K562 (cell line): ENCODE measurements at regions not wholly inside any gene's neighbourhood (a gene's known extent, or its start where the extent isn't known, plus 50 kb on each side); places are given as distances from the start of the nearest gene placed in this dataset.
A peak's percentile ranks its signal among the peaks of the same experiment; 100 is the strongest.

ENCODE experiments used
- CTBP1 ChIP-seq: fragments of 450-650 bp; IDR thresholded peaks from 2 replicates; pipeline ENCODE4 v1.6.1; 2016; ENCODE audit warnings: borderline replicate concordance
- CXXC5 ChIP-seq: fragments of 250-450 bp; sonication (Bioruptor Pico); IDR thresholded peaks from 2 replicates; pipeline ENCODE4 v1.8.0; 2022; ENCODE audit warnings: inconsistent platforms, mild to moderate bottlenecking, moderate library complexity
- DACH1 ChIP-seq: fragments of 450-650 bp; IDR thresholded peaks from 2 replicates; pipeline ENCODE4 v1.6.1; 2018; ENCODE audit not compliant: partially characterized antibody
- DMBX1 ChIP-seq: fragments of 250-450 bp; sonication (Bioruptor Pico); IDR thresholded peaks from 2 replicates; pipeline ENCODE4 v1.8.0; 2022; ENCODE audit warnings: inconsistent platforms, mild to moderate bottlenecking, moderate library complexity, borderline replicate concordance
- ERF ChIP-seq: fragments of 450-650 bp; formaldehyde crosslinking; IDR thresholded peaks from 2 replicates; pipeline ENCODE4 v1.4.0; 2020; ENCODE audit warnings: mild to moderate bottlenecking, mixed read lengths
- ESRRA ChIP-seq: fragments of 450-650 bp; IDR thresholded peaks from 2 replicates; pipeline ENCODE4 v1.6.1; 2014; ENCODE audit warnings: low read depth, mild to moderate bottlenecking, moderate library complexity, borderline replicate concordance
- MNT ChIP-seq, 2 experiments: fragments of 450-650 bp; conservative IDR thresholded peaks; 2 replicates each; pipeline ENCODE4 v1.6.1; 2017; ENCODE audit warnings: mild to moderate bottlenecking in 2 of 2, moderate library complexity in 2 of 2
- PTTG1 ChIP-seq: fragments of 450-650 bp; IDR thresholded peaks from 2 replicates; pipeline ENCODE4 v1.6.1; 2016; ENCODE audit warnings: low read depth, mild to moderate bottlenecking, missing genetic modification characterization, missing compliant biosample characterization
- SMAD4 ChIP-seq: fragments of 250-450 bp; sonication (Bioruptor Pico); conservative IDR thresholded peaks from 2 replicates; pipeline ENCODE4 v1.8.0; 2021; ENCODE audit warnings: inconsistent platforms, mild to moderate bottlenecking, moderate library complexity
- ZNF12 ChIP-seq: sonication (generic); formaldehyde crosslinking; IDR thresholded peaks from 2 replicates; pipeline ENCODE4 v1.4.0; 2020; ENCODE audit warnings: mild to moderate bottlenecking, missing genetic modification reagents
- TF ChIP-seq, protein P1 (sequence below): fragments of 450-650 bp; IDR thresholded peaks from 2 replicates; pipeline ENCODE4 v1.6.1; 2016; ENCODE audit warnings: mild to moderate bottlenecking, moderate library complexity
- TF ChIP-seq, protein P2 (sequence below): sonication (generic); formaldehyde crosslinking; IDR thresholded peaks from 2 replicates; pipeline ENCODE4 v1.8.0; 2022; ENCODE audit warnings: missing genetic modification reagents, mild to moderate bottlenecking, moderate library complexity, borderline replicate concordance
- TF ChIP-seq, protein P3 (sequence below): fragments of 450-650 bp; IDR thresholded peaks from 2 replicates; pipeline ENCODE4 v1.6.1; 2016; ENCODE audit warnings: antibody characterized with exemption

DNA sequence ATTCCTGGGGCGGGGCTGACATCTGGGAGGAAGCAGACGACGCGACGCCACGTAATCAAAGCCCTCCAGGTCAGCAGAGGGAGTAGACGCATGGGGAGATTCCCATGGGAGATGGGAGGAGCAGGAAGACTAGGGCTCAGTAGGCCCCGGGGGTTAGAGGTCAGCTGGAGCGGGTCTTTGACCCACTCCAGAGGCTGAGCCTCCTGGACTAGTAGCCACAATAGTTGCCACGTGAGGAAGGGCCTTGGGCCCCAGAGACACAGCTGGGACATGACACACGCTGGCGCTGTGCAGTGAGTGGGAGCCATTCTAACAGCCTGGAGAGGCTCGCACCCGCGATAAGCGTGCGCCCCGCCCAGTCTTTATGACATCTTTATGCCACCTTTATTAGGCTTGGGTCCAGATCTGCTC lies 95.7 kb upstream of the AMZ2 start (continued):
- TF ChIP-seq, protein P1, sequence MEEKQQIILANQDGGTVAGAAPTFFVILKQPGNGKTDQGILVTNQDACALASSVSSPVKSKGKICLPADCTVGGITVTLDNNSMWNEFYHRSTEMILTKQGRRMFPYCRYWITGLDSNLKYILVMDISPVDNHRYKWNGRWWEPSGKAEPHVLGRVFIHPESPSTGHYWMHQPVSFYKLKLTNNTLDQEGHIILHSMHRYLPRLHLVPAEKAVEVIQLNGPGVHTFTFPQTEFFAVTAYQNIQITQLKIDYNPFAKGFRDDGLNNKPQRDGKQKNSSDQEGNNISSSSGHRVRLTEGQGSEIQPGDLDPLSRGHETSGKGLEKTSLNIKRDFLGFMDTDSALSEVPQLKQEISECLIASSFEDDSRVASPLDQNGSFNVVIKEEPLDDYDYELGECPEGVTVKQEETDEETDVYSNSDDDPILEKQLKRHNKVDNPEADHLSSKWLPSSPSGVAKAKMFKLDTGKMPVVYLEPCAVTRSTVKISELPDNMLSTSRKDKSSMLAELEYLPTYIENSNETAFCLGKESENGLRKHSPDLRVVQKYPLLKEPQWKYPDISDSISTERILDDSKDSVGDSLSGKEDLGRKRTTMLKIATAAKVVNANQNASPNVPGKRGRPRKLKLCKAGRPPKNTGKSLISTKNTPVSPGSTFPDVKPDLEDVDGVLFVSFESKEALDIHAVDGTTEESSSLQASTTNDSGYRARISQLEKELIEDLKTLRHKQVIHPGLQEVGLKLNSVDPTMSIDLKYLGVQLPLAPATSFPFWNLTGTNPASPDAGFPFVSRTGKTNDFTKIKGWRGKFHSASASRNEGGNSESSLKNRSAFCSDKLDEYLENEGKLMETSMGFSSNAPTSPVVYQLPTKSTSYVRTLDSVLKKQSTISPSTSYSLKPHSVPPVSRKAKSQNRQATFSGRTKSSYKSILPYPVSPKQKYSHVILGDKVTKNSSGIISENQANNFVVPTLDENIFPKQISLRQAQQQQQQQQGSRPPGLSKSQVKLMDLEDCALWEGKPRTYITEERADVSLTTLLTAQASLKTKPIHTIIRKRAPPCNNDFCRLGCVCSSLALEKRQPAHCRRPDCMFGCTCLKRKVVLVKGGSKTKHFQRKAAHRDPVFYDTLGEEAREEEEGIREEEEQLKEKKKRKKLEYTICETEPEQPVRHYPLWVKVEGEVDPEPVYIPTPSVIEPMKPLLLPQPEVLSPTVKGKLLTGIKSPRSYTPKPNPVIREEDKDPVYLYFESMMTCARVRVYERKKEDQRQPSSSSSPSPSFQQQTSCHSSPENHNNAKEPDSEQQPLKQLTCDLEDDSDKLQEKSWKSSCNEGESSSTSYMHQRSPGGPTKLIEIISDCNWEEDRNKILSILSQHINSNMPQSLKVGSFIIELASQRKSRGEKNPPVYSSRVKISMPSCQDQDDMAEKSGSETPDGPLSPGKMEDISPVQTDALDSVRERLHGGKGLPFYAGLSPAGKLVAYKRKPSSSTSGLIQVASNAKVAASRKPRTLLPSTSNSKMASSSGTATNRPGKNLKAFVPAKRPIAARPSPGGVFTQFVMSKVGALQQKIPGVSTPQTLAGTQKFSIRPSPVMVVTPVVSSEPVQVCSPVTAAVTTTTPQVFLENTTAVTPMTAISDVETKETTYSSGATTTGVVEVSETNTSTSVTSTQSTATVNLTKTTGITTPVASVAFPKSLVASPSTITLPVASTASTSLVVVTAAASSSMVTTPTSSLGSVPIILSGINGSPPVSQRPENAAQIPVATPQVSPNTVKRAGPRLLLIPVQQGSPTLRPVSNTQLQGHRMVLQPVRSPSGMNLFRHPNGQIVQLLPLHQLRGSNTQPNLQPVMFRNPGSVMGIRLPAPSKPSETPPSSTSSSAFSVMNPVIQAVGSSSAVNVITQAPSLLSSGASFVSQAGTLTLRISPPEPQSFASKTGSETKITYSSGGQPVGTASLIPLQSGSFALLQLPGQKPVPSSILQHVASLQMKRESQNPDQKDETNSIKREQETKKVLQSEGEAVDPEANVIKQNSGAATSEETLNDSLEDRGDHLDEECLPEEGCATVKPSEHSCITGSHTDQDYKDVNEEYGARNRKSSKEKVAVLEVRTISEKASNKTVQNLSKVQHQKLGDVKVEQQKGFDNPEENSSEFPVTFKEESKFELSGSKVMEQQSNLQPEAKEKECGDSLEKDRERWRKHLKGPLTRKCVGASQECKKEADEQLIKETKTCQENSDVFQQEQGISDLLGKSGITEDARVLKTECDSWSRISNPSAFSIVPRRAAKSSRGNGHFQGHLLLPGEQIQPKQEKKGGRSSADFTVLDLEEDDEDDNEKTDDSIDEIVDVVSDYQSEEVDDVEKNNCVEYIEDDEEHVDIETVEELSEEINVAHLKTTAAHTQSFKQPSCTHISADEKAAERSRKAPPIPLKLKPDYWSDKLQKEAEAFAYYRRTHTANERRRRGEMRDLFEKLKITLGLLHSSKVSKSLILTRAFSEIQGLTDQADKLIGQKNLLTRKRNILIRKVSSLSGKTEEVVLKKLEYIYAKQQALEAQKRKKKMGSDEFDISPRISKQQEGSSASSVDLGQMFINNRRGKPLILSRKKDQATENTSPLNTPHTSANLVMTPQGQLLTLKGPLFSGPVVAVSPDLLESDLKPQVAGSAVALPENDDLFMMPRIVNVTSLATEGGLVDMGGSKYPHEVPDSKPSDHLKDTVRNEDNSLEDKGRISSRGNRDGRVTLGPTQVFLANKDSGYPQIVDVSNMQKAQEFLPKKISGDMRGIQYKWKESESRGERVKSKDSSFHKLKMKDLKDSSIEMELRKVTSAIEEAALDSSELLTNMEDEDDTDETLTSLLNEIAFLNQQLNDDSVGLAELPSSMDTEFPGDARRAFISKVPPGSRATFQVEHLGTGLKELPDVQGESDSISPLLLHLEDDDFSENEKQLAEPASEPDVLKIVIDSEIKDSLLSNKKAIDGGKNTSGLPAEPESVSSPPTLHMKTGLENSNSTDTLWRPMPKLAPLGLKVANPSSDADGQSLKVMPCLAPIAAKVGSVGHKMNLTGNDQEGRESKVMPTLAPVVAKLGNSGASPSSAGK = peak; percentile 89
- TF ChIP-seq, protein P2, sequence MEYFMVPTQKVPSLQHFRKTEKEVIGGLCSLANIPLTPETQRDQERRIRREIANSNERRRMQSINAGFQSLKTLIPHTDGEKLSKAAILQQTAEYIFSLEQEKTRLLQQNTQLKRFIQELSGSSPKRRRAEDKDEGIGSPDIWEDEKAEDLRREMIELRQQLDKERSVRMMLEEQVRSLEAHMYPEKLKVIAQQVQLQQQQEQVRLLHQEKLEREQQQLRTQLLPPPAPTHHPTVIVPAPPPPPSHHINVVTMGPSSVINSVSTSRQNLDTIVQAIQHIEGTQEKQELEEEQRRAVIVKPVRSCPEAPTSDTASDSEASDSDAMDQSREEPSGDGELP = peak; percentile 82
- TF ChIP-seq ERF (0 out of 2 replicates have a peak, but pooled peaks have one; percentile 51), PTTG1 (no peak), ESRRA (0 out of 2 replicates have a peak, but pooled peaks have one; percentile 8), CXXC5 (CRISPR knock-in tag) (peak; percentile 52; the same call in 1 of the 2 replicates), CTBP1 (peak; percentile 46; the same call in 1 of the 2 replicates), DACH1 (peak; percentile 45), SMAD4 (CRISPR knock-in tag) (peak; percentile 79), ZNF12 (no peak), DMBX1 (CRISPR knock-in tag) (peak; percentile 44; the same call in 1 of the 2 replicates), MNT (conservative IDR thresholded peaks at IDR 0.05) (peak in 1 of 2 experiments; percentile 42; a peak in 1 of 4 replicates)
- TF ChIP-seq, protein P3, sequence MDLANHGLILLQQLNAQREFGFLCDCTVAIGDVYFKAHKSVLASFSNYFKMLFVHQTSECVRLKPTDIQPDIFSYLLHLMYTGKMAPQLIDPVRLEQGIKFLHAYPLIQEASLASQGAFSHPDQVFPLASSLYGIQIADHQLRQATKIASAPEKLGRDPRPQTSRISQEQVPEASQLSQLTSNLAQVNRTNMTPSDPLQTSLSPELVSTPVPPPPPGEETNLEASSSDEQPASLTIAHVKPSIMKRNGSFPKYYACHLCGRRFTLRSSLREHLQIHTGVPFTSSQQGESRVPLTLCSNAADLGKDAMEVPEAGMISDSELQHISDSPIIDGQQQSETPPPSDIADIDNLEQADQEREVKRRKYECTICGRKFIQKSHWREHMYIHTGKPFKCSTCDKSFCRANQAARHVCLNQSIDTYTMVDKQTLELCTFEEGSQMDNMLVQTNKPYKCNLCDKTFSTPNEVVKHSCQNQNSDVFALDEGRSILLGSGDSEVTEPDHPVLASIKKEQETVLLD = peak; percentile 33; the same call in 1 of the 2 replicates
